ENCODE measurements at regions not wholly inside any gene's neighbourhood (a gene's known extent, or its start where the extent isn't known, plus 50 kb on each side); places are given as distances from the start of the nearest gene placed in this dataset.

DNA sequence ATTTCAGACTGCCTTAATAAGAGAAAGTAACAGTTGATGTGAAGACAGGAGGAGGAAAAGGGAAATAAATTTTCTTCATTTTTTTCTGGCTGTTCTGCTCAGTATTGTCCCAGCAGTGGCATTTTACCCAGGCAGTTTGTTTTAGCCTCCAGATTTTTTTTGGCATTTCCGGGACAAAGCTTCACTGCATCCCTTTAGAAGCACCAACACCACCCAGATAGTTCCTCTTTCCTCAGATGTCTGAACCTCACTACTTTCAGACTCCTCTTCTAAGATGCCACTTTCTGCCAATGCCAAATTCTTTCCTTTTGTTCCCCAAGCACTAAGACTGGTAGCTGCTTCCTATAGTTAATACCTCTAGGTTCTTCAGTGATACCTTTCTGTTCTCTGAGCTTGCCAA lies 480.1 kb upstream of the SLC10A2 start:
- intact Hi-C loops (cut with DNase I) = no loop called here
- DNase-seq (ENCODE audit: low spot score in 2 of 2) = no peak
- TF ChIP-seq, protein P1, sequence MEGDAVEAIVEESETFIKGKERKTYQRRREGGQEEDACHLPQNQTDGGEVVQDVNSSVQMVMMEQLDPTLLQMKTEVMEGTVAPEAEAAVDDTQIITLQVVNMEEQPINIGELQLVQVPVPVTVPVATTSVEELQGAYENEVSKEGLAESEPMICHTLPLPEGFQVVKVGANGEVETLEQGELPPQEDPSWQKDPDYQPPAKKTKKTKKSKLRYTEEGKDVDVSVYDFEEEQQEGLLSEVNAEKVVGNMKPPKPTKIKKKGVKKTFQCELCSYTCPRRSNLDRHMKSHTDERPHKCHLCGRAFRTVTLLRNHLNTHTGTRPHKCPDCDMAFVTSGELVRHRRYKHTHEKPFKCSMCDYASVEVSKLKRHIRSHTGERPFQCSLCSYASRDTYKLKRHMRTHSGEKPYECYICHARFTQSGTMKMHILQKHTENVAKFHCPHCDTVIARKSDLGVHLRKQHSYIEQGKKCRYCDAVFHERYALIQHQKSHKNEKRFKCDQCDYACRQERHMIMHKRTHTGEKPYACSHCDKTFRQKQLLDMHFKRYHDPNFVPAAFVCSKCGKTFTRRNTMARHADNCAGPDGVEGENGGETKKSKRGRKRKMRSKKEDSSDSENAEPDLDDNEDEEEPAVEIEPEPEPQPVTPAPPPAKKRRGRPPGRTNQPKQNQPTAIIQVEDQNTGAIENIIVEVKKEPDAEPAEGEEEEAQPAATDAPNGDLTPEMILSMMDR (IDR thresholded peaks at IDR 0.05) = no peak
- no peaks in the 10 kb centered on the region for H3K9me3 ChIP-seq
- no peaks in the 10 kb centered on the region for H3K36me3 ChIP-seq
- H3K4me1 ChIP-seq = no peaks in the 10 kb centered on the region
- no peak overlapping the region for H3K4me3 ChIP-seq
- H3K27ac ChIP-seq = no peak overlapping the region
- H3K27me3 ChIP-seq = no peaks in the 10 kb centered on the region

DNA sequence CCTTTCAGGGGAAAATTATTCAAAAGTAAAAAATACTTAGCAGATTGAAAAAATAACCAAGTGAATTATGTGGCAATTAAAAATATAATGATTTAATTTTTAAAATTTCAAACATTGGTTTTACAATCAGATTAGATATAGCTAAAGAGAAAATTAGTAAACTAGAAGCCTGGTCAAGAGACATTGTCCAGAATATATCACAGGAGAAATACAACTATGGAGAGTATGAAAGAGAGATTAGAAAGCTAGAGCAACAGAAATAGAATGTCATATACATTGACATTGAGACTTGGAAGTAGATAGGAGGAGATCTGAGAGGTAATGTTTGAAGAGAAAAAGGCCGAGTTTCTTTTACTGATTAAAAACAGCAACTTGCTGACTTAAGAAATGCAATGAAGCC lies 476.4 kb upstream of the SLC10A2 start:
- intact Hi-C loops (cut with DNase I) = no loop called here
- no peaks in the 10 kb centered on the region for H3K27me3 ChIP-seq
- H3K27ac ChIP-seq = no peak overlapping the region
- no peaks in the 10 kb centered on the region for H3K4me1 ChIP-seq
- H3K9me3 ChIP-seq = no peaks in the 10 kb centered on the region
- no peak for DNase-seq (ENCODE audit: low spot score in 2 of 2)
- H3K4me3 ChIP-seq = no peak overlapping the region
- TF ChIP-seq, protein P1 (IDR thresholded peaks at IDR 0.05) = no peak
- H3K36me3 ChIP-seq = no peaks in the 10 kb centered on the region

DNA sequence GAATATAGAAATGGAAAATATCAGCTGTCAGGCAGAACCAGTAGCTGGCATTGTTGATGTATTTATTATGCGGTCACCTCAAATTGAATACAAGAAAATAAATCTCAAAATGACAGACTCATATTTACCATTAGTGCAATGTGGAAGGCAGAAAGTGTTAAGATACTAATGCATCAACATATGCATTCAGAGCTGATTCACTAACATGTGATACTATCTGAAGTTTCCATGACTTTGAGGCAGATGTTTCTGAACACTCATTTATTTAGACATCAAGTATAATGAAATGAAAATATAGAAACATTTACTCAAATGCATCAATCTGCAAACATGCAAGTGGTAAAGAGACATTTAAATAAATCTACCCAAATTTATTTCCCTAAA lies 474.2 kb upstream of the SLC10A2 start:
- H3K9me3 ChIP-seq = no peaks in the 10 kb centered on the region
- no peaks in the 10 kb centered on the region for H3K4me1 ChIP-seq
- TF ChIP-seq, protein P1 (IDR thresholded peaks at IDR 0.05) = no peak
- no peaks in the 10 kb centered on the region for H3K27me3 ChIP-seq
- DNase-seq (ENCODE audit: low spot score in 2 of 2) = no peak
- intact Hi-C loops (cut with DNase I) = no loop called here
- no peak overlapping the region for H3K4me3 ChIP-seq
- H3K36me3 ChIP-seq = no peaks in the 10 kb centered on the region
- H3K27ac ChIP-seq = no peak overlapping the region

DNA sequence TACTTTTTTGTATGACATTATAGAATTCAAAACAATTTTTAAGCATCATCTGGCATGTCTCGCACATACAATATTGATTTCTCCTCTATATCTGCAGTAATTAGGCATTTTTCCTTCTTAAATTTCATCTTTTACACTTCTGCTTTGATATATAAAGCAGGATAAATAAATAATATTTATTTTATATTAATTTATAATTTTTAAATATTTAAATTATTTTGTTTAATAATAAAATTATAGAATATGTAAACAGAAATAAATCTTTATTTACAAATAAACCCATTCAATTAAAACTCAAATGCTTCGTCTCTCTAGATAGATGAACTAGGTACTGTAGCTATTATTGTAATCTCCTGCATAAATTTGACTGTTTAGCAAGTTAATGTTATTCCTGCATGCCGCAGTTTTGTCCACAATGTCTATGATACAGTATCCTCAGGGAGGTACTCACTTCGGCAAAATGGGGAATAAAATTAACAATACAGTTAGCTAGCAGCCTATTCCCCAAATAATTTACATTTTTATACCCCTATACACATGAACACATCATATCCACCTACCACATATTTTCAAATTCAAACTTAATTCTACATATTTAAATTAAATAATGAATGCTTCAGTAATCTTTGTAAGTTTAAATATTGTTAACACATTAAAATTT lies 473.6 kb upstream of the SLC10A2 start:
- Histone ChIP-seq H3K27me3 (no peaks in the 10 kb centered on the region), H3K4me3 (no peak overlapping the region), H3K27ac (no peak overlapping the region), H3K9me3 (no peaks in the 10 kb centered on the region), H3K36me3 (no peaks in the 10 kb centered on the region), H3K4me1 (no peaks in the 10 kb centered on the region)
- TF ChIP-seq, protein P1 (IDR thresholded peaks at IDR 0.05) = no peak
- no peak for DNase-seq (ENCODE audit: low spot score in 2 of 2)
- intact Hi-C loops (cut with DNase I) = no loop called here

DNA sequence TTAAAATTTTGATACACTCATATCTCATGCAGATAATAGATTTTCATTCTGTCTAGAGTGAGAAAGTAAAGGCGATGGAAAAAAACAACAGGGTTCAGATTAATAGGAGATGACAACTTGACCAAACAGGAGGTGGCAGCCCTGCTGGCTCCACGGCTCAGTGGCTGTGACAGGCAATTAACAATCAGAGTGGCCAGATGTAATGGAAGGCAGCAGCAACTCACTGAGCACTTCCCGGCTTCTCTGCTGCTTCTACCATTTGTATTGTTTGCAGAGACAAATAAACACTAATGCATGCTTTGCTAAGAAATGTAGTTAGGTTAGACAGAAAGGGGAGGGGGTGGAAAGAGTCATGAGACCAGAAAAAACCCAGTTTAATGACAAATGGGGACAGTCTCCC lies 473.0 kb upstream of the SLC10A2 start:
- no peak overlapping the region for H3K4me3 ChIP-seq
- H3K4me1 ChIP-seq = no peaks in the 10 kb centered on the region
- no peak overlapping the region for H3K27ac ChIP-seq
- H3K36me3 ChIP-seq = no peaks in the 10 kb centered on the region
- TF ChIP-seq, protein P1 (IDR thresholded peaks at IDR 0.05) = no peak
- no peaks in the 10 kb centered on the region for H3K27me3 ChIP-seq
- intact Hi-C loops (cut with DNase I) = no loop called here
- no peaks in the 10 kb centered on the region for H3K9me3 ChIP-seq
- no peak for DNase-seq (ENCODE audit: low spot score in 2 of 2)

DNA sequence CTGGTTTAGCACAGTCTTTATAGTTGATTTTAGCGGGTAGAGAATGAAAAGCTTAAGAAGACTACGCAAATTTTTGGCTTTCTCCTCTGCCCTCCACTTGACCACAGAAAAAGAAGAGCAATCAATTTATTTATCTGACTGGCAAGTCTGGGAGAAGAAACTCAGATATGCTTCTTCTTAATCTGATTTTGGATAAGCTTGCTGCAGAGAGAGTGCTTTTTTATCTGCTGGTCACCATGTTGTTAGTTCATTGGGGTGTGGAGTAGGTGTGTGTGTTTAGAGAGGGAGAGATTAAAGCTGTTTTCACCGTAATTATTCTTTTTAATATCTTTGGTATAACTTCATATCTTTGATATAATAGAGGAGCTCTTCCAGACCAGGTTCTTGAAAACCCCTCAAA lies 471.4 kb upstream of the SLC10A2 start:
- Histone ChIP-seq H3K4me1 (no peaks in the 10 kb centered on the region), H3K27me3 (no peaks in the 10 kb centered on the region), H3K27ac (no peak overlapping the region), H3K9me3 (no peaks in the 10 kb centered on the region), H3K4me3 (no peak overlapping the region), H3K36me3 (no peaks in the 10 kb centered on the region)
- TF ChIP-seq, protein P1 (IDR thresholded peaks at IDR 0.05) = no peak
- no peak for DNase-seq (ENCODE audit: low spot score in 2 of 2)
- intact Hi-C loops (cut with DNase I) = no loop called here

Data from ascending aorta (tissue), 2 donors.